H9 (cell line): ENCODE measurements at regions not wholly inside any gene's neighbourhood (a gene's known extent, or its start where the extent isn't known, plus 50 kb on each side); places are given as distances from the start of the nearest gene placed in this dataset.

Source experiments
- DNase-seq: peaks from one replicate; pipeline ENCODE4 v3.0.0-alpha.2; 2017
- H2AFZ ChIP-seq: one replicate; pipeline ENCODE4 v1.6.1; 2013; ENCODE audit warnings: mild to moderate bottlenecking, low read length, control low read depth, moderate library complexity
- H2AK5ac ChIP-seq: 2 replicates; pipeline ENCODE4 v1.6.1; 2013; ENCODE audit warnings: low read length, control low read depth, mixed read lengths; ENCODE audit not compliant: insufficient read length
- H2BK120ac ChIP-seq: one replicate; pipeline ENCODE4 v1.6.1; 2013; ENCODE audit warnings: low read depth, mild to moderate bottlenecking, low read length, control low read depth, inconsistent platforms; ENCODE audit not compliant: poor library complexity, severe bottlenecking
- H2BK12ac ChIP-seq: 2 replicates; pipeline ENCODE4 v1.6.1; 2013; ENCODE audit warnings: low read length, control low read depth, mixed read lengths, low read depth; ENCODE audit not compliant: insufficient read length
- H2BK15ac ChIP-seq: 2 replicates; pipeline ENCODE4 v1.6.1; 2013; ENCODE audit warnings: low read depth, low read length, control low read depth
- H2BK20ac ChIP-seq: one replicate; pipeline ENCODE4 v1.6.1; 2013; ENCODE audit warnings: low read depth, mild to moderate bottlenecking, low read length, control low read depth, inconsistent platforms; ENCODE audit not compliant: poor library complexity, severe bottlenecking
- H2BK5ac ChIP-seq: 2 replicates; pipeline ENCODE4 v1.6.1; 2013; ENCODE audit warnings: low read length, control low read depth, mixed read lengths; ENCODE audit not compliant: insufficient read length
- H3K14ac ChIP-seq: 2 replicates; pipeline ENCODE4 v1.6.1; 2013; ENCODE audit warnings: low read length, control low read depth; ENCODE audit not compliant: insufficient read depth
- H3K18ac ChIP-seq: 2 replicates; pipeline ENCODE4 v1.6.1; 2013; ENCODE audit warnings: low read depth, mild to moderate bottlenecking, mixed read lengths, low read length, control low read depth; ENCODE audit not compliant: insufficient read length
- H3K23ac ChIP-seq: 2 replicates; pipeline ENCODE4 v1.6.1; 2013; ENCODE audit warnings: low read length, control low read depth, mixed read lengths, low read depth; ENCODE audit not compliant: insufficient read length
- H3K23me2 ChIP-seq: 2 replicates; pipeline ENCODE4 v1.6.1; 2013; ENCODE audit warnings: low read depth, mild to moderate bottlenecking, mixed read lengths, low read length, control low read depth; ENCODE audit not compliant: insufficient read length, poor library complexity, severe bottlenecking
- H3K27ac ChIP-seq: 2 replicates; pipeline ENCODE4 v1.5.1; 2013; ENCODE audit warnings: low read length, control low read depth, mixed read lengths, low read depth; ENCODE audit not compliant: insufficient read length
- H3K27me3 ChIP-seq: 2 replicates; pipeline ENCODE4 v1.6.1; 2013; ENCODE audit warnings: low read length, control low read depth, inconsistent platforms; ENCODE audit not compliant: insufficient read depth
- H3K4ac ChIP-seq: 2 replicates; pipeline ENCODE4 v1.6.1; 2013; ENCODE audit warnings: low read depth, mild to moderate bottlenecking, control low read depth, inconsistent platforms, low read length, moderate library complexity
- H3K4me1 ChIP-seq: 2 replicates; pipeline ENCODE4 v1.6.1; 2013; ENCODE audit warnings: low read length, control low read depth, inconsistent platforms; ENCODE audit not compliant: insufficient read depth
- H3K4me2 ChIP-seq: 2 replicates; pipeline ENCODE4 v1.6.1; 2013; ENCODE audit warnings: low read length, control low read depth, mixed read lengths; ENCODE audit not compliant: insufficient read length, insufficient read depth
- H3K56ac ChIP-seq: 2 replicates; pipeline ENCODE4 v1.6.1; 2013; ENCODE audit warnings: low read depth, mild to moderate bottlenecking, mixed read lengths, low read length, control low read depth; ENCODE audit not compliant: insufficient read length
- H3K79me1 ChIP-seq: 2 replicates; pipeline ENCODE4 v1.6.1; 2013; ENCODE audit warnings: low read depth, mild to moderate bottlenecking, moderate library complexity, low read length, control low read depth, inconsistent platforms; ENCODE audit not compliant: insufficient read depth, poor library complexity, severe bottlenecking
- H3K79me2 ChIP-seq: 2 replicates; pipeline ENCODE4 v1.6.1; 2013; ENCODE audit warnings: low read length, control low read depth, inconsistent platforms; ENCODE audit not compliant: insufficient read depth
- H3K9ac ChIP-seq: 2 replicates; pipeline ENCODE4 v1.6.1; 2013; ENCODE audit warnings: low read length, control low read depth, mixed read lengths; ENCODE audit not compliant: insufficient read length; ENCODE audit errors: extremely low read depth
- H3K9me3 ChIP-seq: one replicate; pipeline ENCODE4 v1.6.1; 2013; ENCODE audit warnings: low read depth, low read length, inconsistent platforms; ENCODE audit not compliant: control insufficient read depth
- H3T11ph ChIP-seq: one replicate; pipeline ENCODE4 v1.6.1; 2013; ENCODE audit warnings: mild to moderate bottlenecking, low read length, control low read depth, inconsistent platforms
- H4K20me1 ChIP-seq: one replicate; pipeline ENCODE4 v1.6.1; 2013; ENCODE audit not compliant: control insufficient read depth, insufficient read length, insufficient read depth
- H4K5ac ChIP-seq: 2 replicates; pipeline ENCODE4 v1.6.1; 2013; ENCODE audit warnings: low read depth, mild to moderate bottlenecking, mixed read lengths, low read length, control low read depth; ENCODE audit not compliant: insufficient read length
- H4K8ac ChIP-seq: replicated peaks from 2 replicates; pipeline ENCODE4 v1.6.1; 2013; ENCODE audit warnings: low read length, control low read depth, mixed read lengths, low read depth; ENCODE audit not compliant: insufficient read length
- H4K91ac ChIP-seq: 2 replicates; pipeline ENCODE4 v1.6.1; 2013; ENCODE audit warnings: low read depth, mild to moderate bottlenecking, moderate library complexity, mixed read lengths, low read length, control low read depth; ENCODE audit not compliant: insufficient read length
- H3K27ac Mint-ChIP-seq, 3 experiments: 2 replicates in 2 of 3; 3 replicates in 1 of 3; pipeline ENCODE4 v1.8.0; 2020 to 2021; ENCODE audit warnings: mixed read lengths in 3 of 3, mild to moderate bottlenecking in 1 of 3, moderate library complexity in 1 of 3
- H3K27me3 Mint-ChIP-seq: 2 replicates; pipeline ENCODE4 v1.8.0; 2021; ENCODE audit warnings: low read depth, mild to moderate bottlenecking, moderate library complexity, mixed read lengths
- H3K36me3 Mint-ChIP-seq, 3 experiments: 2 replicates in 2 of 3; 3 replicates in 1 of 3; pipeline ENCODE4 v1.8.0; 2020 to 2021; ENCODE audit warnings: low read depth in 3 of 3, mixed read lengths in 3 of 3; ENCODE audit not compliant: insufficient read depth in 1 of 3
- H3K4me1 Mint-ChIP-seq, 2 experiments: 2 replicates each; pipeline ENCODE4 v1.8.0; 2020; ENCODE audit warnings: mixed read lengths in 2 of 2
- H3K4me3 Mint-ChIP-seq, 2 experiments: 2 replicates in 1 of 2; 3 replicates in 1 of 2; pipeline ENCODE4 v1.8.0; 2020 to 2021; ENCODE audit warnings: mild to moderate bottlenecking in 2 of 2, mixed read lengths in 2 of 2, moderate library complexity in 1 of 2
- H3K9me3 Mint-ChIP-seq, 2 experiments: 2 replicates in 1 of 2; 3 replicates in 1 of 2; pipeline ENCODE4 v1.8.0; 2020; ENCODE audit warnings: mild to moderate bottlenecking in 2 of 2, mixed read lengths in 2 of 2, moderate library complexity in 1 of 2
- CTCF ChIP-seq: fragments of 200-600 bp; sonication (generic); conservative IDR thresholded peaks from 3 replicates; pipeline ENCODE4 v1.8.0; 2021; ENCODE audit warnings: antibody characterized with exemption, mild to moderate bottlenecking
- WGBS: extraction: QIAGEN DNeasy Blood & Tissue Kit; methylation state at CpG from one replicate; pipeline ENCODE4 v1.1.7; 2013; ENCODE audit warnings: missing lambda C conversion rate, low lambda C conversion rate, mixed read lengths; ENCODE audit not compliant: insufficient read length; ENCODE audit errors: extremely low coverage; 5-methylcytosine and 5-hydroxymethylcytosine counted together

DNA sequence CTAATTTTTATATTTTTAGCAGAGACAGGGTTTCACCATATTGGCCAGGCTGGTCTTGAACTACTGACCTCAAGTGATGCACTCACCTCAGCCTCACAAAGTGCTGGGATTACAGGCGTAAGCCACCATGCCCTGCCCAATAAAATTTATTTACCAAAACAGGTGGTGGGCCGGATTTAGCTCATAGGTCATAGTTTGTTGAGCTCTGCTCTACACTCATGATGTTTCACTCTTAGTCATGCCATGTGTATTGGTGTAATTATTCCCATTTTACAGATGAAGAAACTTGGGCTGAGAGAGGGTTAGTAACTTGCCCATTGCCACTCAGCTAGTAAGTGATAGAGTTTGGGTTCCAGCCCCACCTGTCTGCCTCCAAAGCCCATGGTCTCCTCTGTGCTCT is 93.1 kb upstream of the WWC1 start:
- no peak for TF ChIP-seq CTCF
- H2BK120ac ChIP-seq: no peak overlapping the region
- H3K27ac ChIP-seq: no peak overlapping the region
- no peak overlapping the region for H4K8ac ChIP-seq
- no peak overlapping the region for H4K5ac ChIP-seq
- H4K20me1 ChIP-seq: no peaks in the 10 kb centered on the region
- no peak overlapping the region; the same call in 1 of the 2 replicates for H3K14ac ChIP-seq
- H3K79me1 ChIP-seq: no peaks in the 10 kb centered on the region
- no peak overlapping the region for H2AFZ ChIP-seq
- WGBS: no CpG with 5 or more reads among the region's 2 CpGs
- no peak overlapping the region for H2AK5ac ChIP-seq
- no peak overlapping the region for H3K23ac ChIP-seq
- no peak overlapping the region for H2BK5ac ChIP-seq
- Mint-ChIP-seq H3K36me3 (no peaks in the 10 kb centered on the region), H3K27ac (no peak overlapping the region), H3K9me3 (no peaks in the 10 kb centered on the region), H3K4me1 (peaks cover 0 to 13% of the 10 kb centered on the region in 2 experiments; a peak in 2 of 4 replicates), H3K27me3 (0 out of 2 replicates have a peak, but pooled peaks cover 1% of the 10 kb centered on the region), H3K4me3 (no peak overlapping the region)
- peaks cover 2% of the 10 kb centered on the region; the same call in 1 of the 2 replicates for H3K4me1 ChIP-seq
- no peak overlapping the region for H3K4ac ChIP-seq
- H3K4me2 ChIP-seq: no peak overlapping the region
- H2BK15ac ChIP-seq: no peak overlapping the region
- no peak overlapping the region for H3K56ac ChIP-seq
- H3T11ph ChIP-seq: no peak overlapping the region
- no peak overlapping the region for H2BK20ac ChIP-seq
- H3K9ac ChIP-seq: no peak overlapping the region
- no peak overlapping the region for H4K91ac ChIP-seq
- H3K27me3 ChIP-seq: no peaks in the 10 kb centered on the region
- H2BK12ac ChIP-seq: no peak overlapping the region
- H3K9me3 ChIP-seq: no peaks in the 10 kb centered on the region
- no peaks in the 10 kb centered on the region for H3K79me2 ChIP-seq
- DNase-seq: no peak
- no peak overlapping the region for H3K18ac ChIP-seq
- H3K23me2 ChIP-seq: no peaks in the 10 kb centered on the region
